HEK293T (cell line): ENCODE measurements at regions not wholly inside any gene's neighbourhood (a gene's known extent, or its start where the extent isn't known, plus 50 kb on each side); places are given as distances from the start of the nearest gene placed in this dataset.

Experiments used
- CTCF ChIA-PET: fragments of 350-600 bp; formaldehyde crosslinking; extraction: SDS; loops from one replicate; lab custom pipeline; 2021; ENCODE audit warnings: antibody characterized with exemption, inconsistent platforms; lab: Yijun Ruan, JAX
- POLR2A ChIA-PET: fragments of 350-600 bp; formaldehyde crosslinking; extraction: SDS; loops from one replicate; lab custom pipeline; 2020; ENCODE audit warnings: antibody characterized with exemption, inconsistent platforms; lab: Yijun Ruan, JAX
- DNase-seq: peaks from one replicate; pipeline ENCODE4 v3.0.0; 2012; ENCODE audit warnings: mixed read lengths; ENCODE audit errors: extremely low spot score
- ARNT ChIP-seq: fragments of 450-650 bp; IDR thresholded peaks from 2 replicates; pipeline ENCODE4 v1.6.1; 2017; ENCODE audit warnings: mild to moderate bottlenecking
- BHLHE40 ChIP-seq: fragments of 450-650 bp; IDR thresholded peaks from 2 replicates; pipeline ENCODE4 v1.6.1; 2016; ENCODE audit warnings: mild to moderate bottlenecking, moderate library complexity, borderline replicate concordance
- CTBP1 ChIP-seq: fragments of 450-650 bp; IDR thresholded peaks from 2 replicates; pipeline ENCODE4 v1.6.1; 2016; ENCODE audit warnings: borderline replicate concordance
- ELF4 ChIP-seq: fragments of 450-650 bp; IDR thresholded peaks from 2 replicates; pipeline ENCODE4 v1.6.1; 2017; ENCODE audit warnings: antibody characterized with exemption
- FOXA1 ChIP-seq: fragments of 450-650 bp; IDR thresholded peaks from 2 replicates; pipeline ENCODE4 v1.6.1; 2016; ENCODE audit warnings: mild to moderate bottlenecking
- FOXK2 ChIP-seq: fragments of 450-650 bp; IDR thresholded peaks from 2 replicates; pipeline ENCODE4 v1.6.1; 2016; ENCODE audit warnings: mild to moderate bottlenecking
- FOXM1 ChIP-seq: fragments of 450-650 bp; IDR thresholded peaks from 2 replicates; pipeline ENCODE4 v1.6.1; 2017; ENCODE audit warnings: mild to moderate bottlenecking, borderline replicate concordance
- HDGF ChIP-seq: fragments of 450-650 bp; IDR thresholded peaks from 2 replicates; pipeline ENCODE4 v1.6.1; 2017; ENCODE audit warnings: antibody characterized with exemption, borderline replicate concordance
- L3MBTL2 ChIP-seq: fragments of 450-650 bp; conservative IDR thresholded peaks from 2 replicates; pipeline ENCODE4 v1.6.1; 2016; ENCODE audit warnings: mild to moderate bottlenecking
- LEF1 ChIP-seq: fragments of 450-650 bp; IDR thresholded peaks from 2 replicates; pipeline ENCODE4 v1.6.1; 2017; ENCODE audit warnings: mild to moderate bottlenecking, borderline replicate concordance
- NFRKB ChIP-seq: fragments of 450-650 bp; IDR thresholded peaks from 2 replicates; pipeline ENCODE4 v1.6.1; 2016; ENCODE audit warnings: mild to moderate bottlenecking, moderate library complexity
- SP1 ChIP-seq: fragments of 450-650 bp; IDR thresholded peaks from 2 replicates; pipeline ENCODE4 v1.6.1; 2017
- SUZ12 ChIP-seq: fragments of 450-650 bp; IDR thresholded peaks from 2 replicates; pipeline ENCODE4 v1.6.1; 2016; ENCODE audit warnings: mild to moderate bottlenecking
- TARDBP ChIP-seq: fragments of 450-650 bp; IDR thresholded peaks from 2 replicates; pipeline ENCODE4 v1.6.1; 2016
- ZNF384 ChIP-seq: fragments of 450-650 bp; IDR thresholded peaks from 2 replicates; pipeline ENCODE4 v1.6.1; 2016
- TF ChIP-seq, protein P1 (sequence below): fragments of 450-650 bp; IDR thresholded peaks from 2 replicates; pipeline ENCODE4 v1.6.1; 2016

DNA sequence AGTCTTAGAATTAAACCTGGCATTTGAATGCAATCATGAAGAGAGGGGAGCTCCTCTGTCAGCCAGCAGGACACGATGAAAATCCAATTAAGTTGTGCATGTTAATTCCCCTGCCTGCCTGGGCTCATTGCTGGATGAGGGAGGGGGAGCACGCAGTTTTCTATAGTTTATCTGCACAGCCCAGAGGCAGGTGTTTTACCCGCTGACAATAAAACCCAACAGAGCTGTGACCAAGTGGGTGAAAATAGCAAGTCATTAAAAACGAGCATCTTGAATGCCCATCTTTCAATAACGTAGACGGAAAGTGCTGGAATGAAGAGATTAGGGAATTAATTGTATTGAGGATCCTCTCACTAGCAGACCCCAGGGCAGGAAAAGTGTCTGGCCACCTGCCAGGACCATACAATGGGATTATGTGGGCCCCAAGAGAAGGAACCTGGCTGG is 100.1 kb upstream of the FAM20C start:
- DNase-seq: no peak
- ChIA-PET CTCF (no interaction called here), POLR2A (no interaction called here)
- TF ChIP-seq TARDBP (no peak), HDGF (no peak), SUZ12 (no peak), LEF1 (no peak), FOXA1 (no peak), CTBP1 (no peak), ZNF384 (no peak), NFRKB (no peak), ARNT (no peak), L3MBTL2 (no peak), FOXK2 (no peak), BHLHE40 (no peak), SP1 (no peak), FOXM1 (no peak), ELF4 (no peak)
- TF ChIP-seq, protein P1, sequence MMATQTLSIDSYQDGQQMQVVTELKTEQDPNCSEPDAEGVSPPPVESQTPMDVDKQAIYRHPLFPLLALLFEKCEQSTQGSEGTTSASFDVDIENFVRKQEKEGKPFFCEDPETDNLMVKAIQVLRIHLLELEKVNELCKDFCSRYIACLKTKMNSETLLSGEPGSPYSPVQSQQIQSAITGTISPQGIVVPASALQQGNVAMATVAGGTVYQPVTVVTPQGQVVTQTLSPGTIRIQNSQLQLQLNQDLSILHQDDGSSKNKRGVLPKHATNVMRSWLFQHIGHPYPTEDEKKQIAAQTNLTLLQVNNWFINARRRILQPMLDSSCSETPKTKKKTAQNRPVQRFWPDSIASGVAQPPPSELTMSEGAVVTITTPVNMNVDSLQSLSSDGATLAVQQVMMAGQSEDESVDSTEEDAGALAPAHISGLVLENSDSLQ: no peak

DNA sequence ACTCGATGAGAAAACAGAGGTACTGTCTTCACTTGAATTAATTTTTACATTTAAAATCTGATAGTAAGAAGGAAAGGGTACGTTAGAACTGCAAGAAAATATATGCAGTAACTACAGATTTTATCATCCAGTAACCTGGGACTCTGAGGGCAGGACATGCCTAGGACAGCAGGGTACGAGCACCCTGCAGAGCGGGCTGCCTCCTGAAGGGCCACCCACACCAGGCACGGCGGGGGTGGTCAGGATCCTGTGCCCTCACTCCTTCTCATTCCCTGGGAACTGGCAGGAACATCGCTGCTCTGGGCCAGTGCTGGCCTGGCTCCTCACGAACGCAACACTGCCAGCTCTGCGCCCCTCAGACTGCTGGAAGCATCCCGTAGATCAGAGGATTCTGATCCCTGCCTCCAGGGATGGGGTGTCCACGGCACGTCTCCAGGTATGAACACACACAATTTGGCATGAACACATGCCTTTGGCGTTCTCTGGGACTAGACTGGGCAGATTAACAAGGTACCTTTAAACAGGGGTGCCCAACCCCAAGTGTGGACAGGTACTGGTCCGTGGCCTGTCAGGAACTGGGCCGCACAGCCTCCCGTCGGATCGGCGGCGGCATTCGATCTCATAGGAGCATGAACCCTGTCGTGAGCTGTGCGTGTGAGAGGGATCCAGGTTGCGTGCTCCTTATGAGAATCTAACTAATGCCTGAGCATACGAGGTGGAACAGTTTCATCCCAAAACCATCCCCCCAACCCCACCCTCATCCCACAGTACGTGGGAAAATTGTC is 99.3 kb upstream of the FAM20C start:
- TF ChIP-seq NFRKB (no peak), ELF4 (no peak)
- TF ChIP-seq, protein P1: no peak
- CTCF ChIA-PET: no interaction called here
- POLR2A ChIA-PET: no interaction called here
- no peak for DNase-seq

DNA sequence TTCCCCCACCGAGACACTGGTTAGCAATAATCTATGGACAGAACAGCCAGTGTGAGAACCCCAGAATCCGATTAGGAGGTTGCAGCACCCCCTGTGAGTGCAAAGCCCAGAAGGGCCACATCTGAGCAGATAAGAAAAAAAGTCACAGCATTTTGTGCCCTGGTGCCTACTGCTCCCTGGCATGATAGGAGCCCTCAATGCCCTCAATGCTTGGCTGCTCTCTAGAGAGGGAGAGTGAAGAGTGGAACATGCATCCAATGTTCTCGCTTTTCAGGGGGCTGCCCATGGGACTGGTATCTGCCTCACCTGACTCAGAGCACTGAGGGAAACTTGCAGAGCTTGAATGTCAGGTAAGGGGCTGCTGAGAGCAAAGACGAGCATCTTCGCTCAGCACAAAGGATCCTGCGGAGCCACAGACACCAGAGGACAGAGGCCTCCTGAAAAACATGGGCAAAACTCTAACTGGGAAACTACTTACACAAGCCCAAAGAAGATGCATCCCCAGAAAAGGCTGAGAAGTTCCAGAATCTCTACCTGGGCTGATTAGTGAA is 98.0 kb upstream of the FAM20C start:
- ChIA-PET CTCF (no interaction called here), POLR2A (no interaction called here)
- TF ChIP-seq ELF4 (no peak), FOXA1 (no peak), SUZ12 (no peak), ARNT (no peak), LEF1 (no peak), L3MBTL2 (no peak), HDGF (no peak), ZNF384 (no peak), BHLHE40 (no peak), TARDBP (no peak), NFRKB (no peak), FOXK2 (no peak), CTBP1 (no peak), SP1 (no peak), FOXM1 (no peak)
- TF ChIP-seq, protein P1: no peak
- no peak for DNase-seq

DNA sequence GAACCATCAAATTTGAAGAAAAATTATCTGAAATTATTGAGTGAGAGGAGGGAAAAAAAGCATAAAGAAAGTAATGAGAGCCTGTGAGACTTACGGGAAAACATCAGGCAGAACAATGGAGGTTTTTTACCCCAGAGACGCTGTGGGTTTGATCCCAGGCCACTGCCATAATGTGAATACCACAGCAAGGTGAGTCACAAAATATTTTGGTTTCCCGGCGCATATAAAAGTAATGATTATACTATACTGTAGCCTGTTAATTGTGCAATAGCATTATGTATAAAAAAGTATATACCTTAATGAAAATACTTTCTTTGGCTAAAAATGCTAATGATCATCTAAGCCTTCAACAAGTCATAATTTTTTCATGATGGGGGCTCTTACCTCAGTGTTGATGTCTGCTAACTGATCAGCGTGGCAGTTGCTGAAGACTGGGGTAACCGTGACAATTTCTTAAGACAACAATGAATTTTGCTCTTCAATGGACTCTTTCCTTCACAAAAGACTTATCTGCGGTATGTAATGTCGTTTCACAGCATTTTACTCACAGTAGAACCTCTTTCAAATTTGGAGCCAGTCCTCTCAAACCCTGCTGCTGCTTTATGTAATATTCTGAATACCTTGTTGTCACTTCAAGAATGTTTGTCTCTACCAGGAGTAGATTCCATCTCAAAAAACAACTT is 97.0 kb upstream of the FAM20C start:
- TF ChIP-seq, protein P1: no peak
- TF ChIP-seq SUZ12 (no peak), BHLHE40 (no peak), NFRKB (no peak), SP1 (no peak), LEF1 (no peak), ARNT (no peak), FOXA1 (no peak), TARDBP (no peak), FOXM1 (no peak), HDGF (no peak), ELF4 (no peak), CTBP1 (no peak), FOXK2 (no peak), ZNF384 (no peak), L3MBTL2 (no peak)
- ChIA-PET CTCF (no interaction called here), POLR2A (no interaction called here)
- DNase-seq: no peak

DNA sequence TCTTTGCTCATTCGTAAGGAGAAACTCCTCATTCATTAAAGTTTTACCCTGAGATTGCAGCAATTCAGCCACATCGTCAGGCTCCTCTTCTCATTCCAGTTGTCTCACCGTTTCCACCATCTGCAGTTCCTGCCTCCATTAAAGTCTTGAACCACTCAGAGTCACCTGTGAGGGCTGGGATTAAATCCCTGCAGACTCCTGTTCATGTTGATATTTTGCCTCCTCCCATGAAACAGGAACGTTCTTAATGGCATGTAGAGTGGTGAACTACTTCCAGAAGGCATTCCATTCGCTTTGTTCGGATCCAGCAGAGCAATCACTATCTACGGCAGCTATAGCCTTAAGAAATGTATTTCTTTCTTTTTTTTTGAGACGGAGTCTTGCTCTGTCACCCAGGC is 96.5 kb upstream of the FAM20C start:
- TF ChIP-seq BHLHE40 (no peak), LEF1 (no peak), FOXA1 (no peak), ELF4 (no peak), TARDBP (no peak), SP1 (no peak), ARNT (no peak), NFRKB (no peak), L3MBTL2 (no peak), ZNF384 (no peak), FOXM1 (no peak), FOXK2 (no peak), HDGF (no peak), SUZ12 (no peak), CTBP1 (no peak)
- TF ChIP-seq, protein P1: no peak
- ChIA-PET POLR2A (no interaction called here), CTCF (no interaction called here)
- no peak for DNase-seq
